ENCODE measurements at regions not wholly inside any gene's neighbourhood (a gene's known extent, or its start where the extent isn't known, plus 50 kb on each side); places are given as distances from the start of the nearest gene placed in this dataset.
"Not testable (repeated sequence)": the region's sequence is repeated elsewhere in the genome, so short reads cannot be mapped to it uniquely, and the experiment has no call there.

GRCh38 chr3:94377123-94377696 lies 314.3 kb downstream of the NSUN3 start:
- H3K27me3 Mint-ChIP-seq; DNase-seq (ENCODE audit: low spot score); H3K27ac Mint-ChIP-seq; H3K36me3 Mint-ChIP-seq; ATAC-seq; H3K4me1 Mint-ChIP-seq (ENCODE audit: low read depth in 2 of 2); H3K4me3 Mint-ChIP-seq; H3K9me3 Mint-ChIP-seq: not testable (repeated sequence)

GRCh38 chr3:94377863-94378262 lies 315.0 kb downstream of the NSUN3 start:
- H3K36me3 Mint-ChIP-seq; ATAC-seq; H3K4me1 Mint-ChIP-seq (ENCODE audit: low read depth in 2 of 2); H3K4me3 Mint-ChIP-seq; DNase-seq (ENCODE audit: low spot score); H3K27me3 Mint-ChIP-seq; H3K27ac Mint-ChIP-seq: not testable (repeated sequence)
- peaks cover 16% of the 10 kb centered on the region for H3K9me3 Mint-ChIP-seq

DNA sequence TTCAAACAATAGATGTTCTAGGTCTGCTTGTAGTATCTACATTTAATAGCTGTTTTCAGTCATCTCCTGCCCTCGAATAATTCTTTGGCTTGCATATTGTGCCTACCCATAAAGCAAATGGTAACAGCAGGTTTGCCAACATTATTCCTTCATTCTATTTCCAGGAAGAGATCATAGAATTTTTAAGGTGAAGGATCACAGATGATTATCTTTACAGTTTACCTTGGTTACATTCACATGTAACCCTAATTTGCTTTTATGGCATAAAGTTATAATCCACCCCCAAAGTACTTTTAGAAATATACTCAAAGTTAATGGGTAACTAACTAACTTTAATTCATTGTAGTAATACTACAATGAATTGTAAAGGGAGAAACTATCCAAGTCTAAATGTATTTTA lies 315.5 kb downstream of the NSUN3 start:
- Mint-ChIP-seq H3K4me3 (no peak overlapping the region), H3K27me3 (no peaks in the 10 kb centered on the region), H3K9me3 (peaks cover 16% of the 10 kb centered on the region), H3K27ac (no peak overlapping the region), H3K4me1 (ENCODE audit: low read depth in 2 of 2) (no peaks in the 10 kb centered on the region), H3K36me3 (no peaks in the 10 kb centered on the region)
- ATAC-seq (no peak), DNase-seq (ENCODE audit: low spot score) (no peak)

DNA sequence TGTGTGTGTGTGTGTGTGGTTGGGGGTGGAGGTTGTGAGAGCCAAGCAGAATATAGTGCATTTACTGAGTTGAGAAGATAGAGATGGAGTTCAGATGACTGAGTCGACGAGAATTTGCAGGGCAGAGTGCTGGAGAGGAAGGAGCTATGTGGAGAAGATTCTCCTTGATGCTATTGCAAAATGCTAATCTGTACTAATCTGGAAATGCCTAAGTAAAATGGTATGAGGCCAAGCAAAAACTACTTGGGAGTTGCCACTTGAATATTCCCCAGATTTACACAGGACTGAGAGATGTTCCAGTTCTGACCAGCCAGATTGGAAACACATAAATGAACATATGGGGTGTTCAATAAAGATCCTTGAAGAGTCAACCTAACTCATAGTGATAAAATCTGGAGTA lies 316.4 kb downstream of the NSUN3 start:
- peaks cover 16% of the 10 kb centered on the region for H3K9me3 Mint-ChIP-seq
- H3K27me3 Mint-ChIP-seq = no peaks in the 10 kb centered on the region
- no peaks in the 10 kb centered on the region for H3K4me1 Mint-ChIP-seq (ENCODE audit: low read depth in 2 of 2)
- no peak for DNase-seq (ENCODE audit: low spot score)
- no peak overlapping the region for H3K27ac Mint-ChIP-seq
- no peaks in the 10 kb centered on the region for H3K36me3 Mint-ChIP-seq
- H3K4me3 Mint-ChIP-seq = no peak overlapping the region
- ATAC-seq = no peak

DNA sequence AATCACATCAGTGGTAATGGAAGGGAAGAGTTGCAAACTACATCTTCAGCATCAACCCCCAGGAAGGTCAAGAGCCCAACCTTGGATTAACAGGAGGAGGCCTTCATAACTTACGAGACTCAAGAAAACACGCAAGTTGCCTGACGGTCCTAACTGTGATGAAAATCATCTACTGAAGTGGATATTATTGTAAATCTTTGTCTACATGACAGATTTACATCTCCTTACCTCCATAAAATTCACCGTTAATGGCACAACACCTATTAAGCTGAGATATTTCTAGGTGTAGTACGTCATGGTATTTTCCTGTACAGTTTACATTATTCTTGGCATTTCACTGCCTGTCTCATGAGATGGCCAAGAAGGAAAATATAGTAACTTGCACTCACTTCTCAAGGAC lies 332.0 kb downstream of the NSUN3 start:
- no peak for ATAC-seq

DNA sequence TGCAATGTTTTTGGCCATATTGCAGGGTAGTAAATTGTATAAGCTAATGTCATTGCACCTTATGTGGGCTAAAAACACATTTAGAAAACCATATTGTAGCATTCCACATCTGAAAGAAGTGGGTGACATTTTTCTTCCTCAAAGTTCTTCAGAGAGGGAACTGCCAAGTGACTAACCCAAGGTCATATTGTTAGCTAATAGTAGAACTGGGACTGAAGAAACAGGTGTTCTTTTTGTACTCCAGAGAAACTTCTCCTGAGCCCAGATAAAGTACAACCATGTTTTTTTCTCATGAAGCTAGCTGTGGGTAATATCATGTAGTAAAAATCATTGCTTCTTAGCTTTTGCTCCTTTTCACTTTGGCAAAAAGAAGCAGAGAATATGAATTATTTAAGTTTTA lies 333.0 kb downstream of the NSUN3 start:
- no peak for ATAC-seq
- Mint-ChIP-seq H3K4me1 (ENCODE audit: low read depth in 2 of 2) (no peaks in the 10 kb centered on the region), H3K9me3 (peaks cover 3% of the 10 kb centered on the region), H3K27ac (no peak overlapping the region), H3K4me3 (no peak overlapping the region), H3K36me3 (no peaks in the 10 kb centered on the region), H3K27me3 (no peaks in the 10 kb centered on the region)
- DNase-seq (ENCODE audit: low spot score) = no peak

More for the DNA sequence above, 332.0 kb downstream of the NSUN3 start:
- Mint-ChIP-seq H3K4me3 (no peak overlapping the region), H3K9me3 (peaks cover 3% of the 10 kb centered on the region), H3K36me3 (no peaks in the 10 kb centered on the region), H3K27ac (no peak overlapping the region), H3K4me1 (ENCODE audit: low read depth in 2 of 2) (no peaks in the 10 kb centered on the region), H3K27me3 (no peaks in the 10 kb centered on the region)
- DNase-seq (ENCODE audit: low spot score) = no peak

- Mint-ChIP-seq H3K9me3 (peaks cover 4% of the 10 kb centered on the region), H3K4me1 (ENCODE audit: low read depth in 2 of 2) (no peaks in the 10 kb centered on the region), H3K36me3 (no peaks in the 10 kb centered on the region), H3K27ac (no peak overlapping the region), H3K4me3 (no peak overlapping the region), H3K27me3 (no peaks in the 10 kb centered on the region)
- no peak for DNase-seq (ENCODE audit: low spot score)
- ATAC-seq = no peak
Observed at GRCh38 chr3:94398036-94398435, 335.2 kb downstream of the NSUN3 start.

DNA sequence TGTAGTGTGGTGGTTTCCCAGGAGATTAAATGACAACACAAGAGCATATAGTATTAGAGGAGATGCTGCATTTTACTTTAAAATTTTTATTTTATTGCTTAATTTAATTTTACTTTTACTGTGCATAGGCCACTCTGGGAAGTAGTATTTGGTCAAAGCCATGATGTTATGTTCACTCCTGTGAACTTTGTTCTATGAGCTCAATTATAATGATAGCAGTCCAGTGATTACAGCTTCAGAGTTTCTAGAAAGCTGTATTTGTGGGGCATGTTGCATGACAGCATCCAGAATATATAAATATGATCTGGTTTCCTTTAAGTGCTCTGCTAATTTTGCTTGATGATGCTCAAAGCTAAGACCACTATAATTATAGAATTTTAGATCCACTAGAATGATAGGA lies 338.6 kb downstream of the NSUN3 start:
- ATAC-seq = no peak
- Mint-ChIP-seq H3K9me3 (peaks cover 9% of the 10 kb centered on the region), H3K36me3 (no peaks in the 10 kb centered on the region), H3K4me1 (ENCODE audit: low read depth in 2 of 2) (no peaks in the 10 kb centered on the region), H3K4me3 (no peak overlapping the region), H3K27ac (no peak overlapping the region), H3K27me3 (no peaks in the 10 kb centered on the region)
- DNase-seq (ENCODE audit: low spot score) = no peak

GRCh38 chr3:94402126-94402525 lies 339.3 kb downstream of the NSUN3 start:
- Mint-ChIP-seq H3K27me3 (no peaks in the 10 kb centered on the region), H3K36me3 (no peaks in the 10 kb centered on the region), H3K4me1 (ENCODE audit: low read depth in 2 of 2) (no peaks in the 10 kb centered on the region), H3K9me3 (peaks cover 9% of the 10 kb centered on the region), H3K27ac (no peak overlapping the region), H3K4me3 (no peak overlapping the region)
- DNase-seq (ENCODE audit: low spot score) (no peak), ATAC-seq (no peak)

DNA sequence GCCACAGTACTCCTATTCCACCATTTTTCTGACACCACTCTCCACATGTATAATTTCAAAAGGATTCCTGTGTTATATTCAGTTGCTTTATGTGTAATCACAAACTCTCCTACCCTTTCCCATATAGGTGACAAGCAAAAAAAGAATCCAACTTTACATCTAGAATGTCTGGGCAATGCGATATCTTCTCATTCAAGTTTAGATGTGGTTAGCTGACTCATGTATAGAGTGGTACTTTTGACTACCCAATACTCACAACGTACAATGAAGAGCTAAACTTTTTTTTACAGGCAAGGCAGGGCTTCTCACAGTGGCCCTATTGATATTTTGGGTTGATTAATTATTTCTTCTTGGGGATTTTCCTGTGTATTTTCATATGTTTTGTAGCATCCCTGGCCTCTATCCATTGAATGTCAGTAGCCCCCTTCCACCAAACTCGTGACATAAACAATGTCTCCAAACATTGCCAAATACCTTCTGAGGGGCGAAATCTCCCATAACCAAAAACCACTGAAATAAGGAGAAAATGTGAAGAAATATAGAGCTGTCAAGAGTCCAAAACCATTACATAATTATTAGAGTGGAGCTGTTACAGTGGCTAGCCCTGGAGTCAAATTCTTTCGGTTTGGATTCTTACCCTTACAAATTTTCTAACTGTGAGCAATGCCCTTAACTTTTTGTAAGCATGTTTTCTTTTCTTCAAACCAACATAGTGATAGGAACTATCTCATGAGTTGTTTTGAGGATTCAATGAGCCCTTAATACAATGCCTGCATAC lies 342.6 kb downstream of the NSUN3 start:
- ATAC-seq (no peak), DNase-seq (ENCODE audit: low spot score) (no peak)
- H3K4me1 Mint-ChIP-seq (ENCODE audit: low read depth in 2 of 2) = no peaks in the 10 kb centered on the region
- no peak overlapping the region for H3K4me3 Mint-ChIP-seq
- no peaks in the 10 kb centered on the region for H3K36me3 Mint-ChIP-seq
- H3K9me3 Mint-ChIP-seq = peaks cover 17% of the 10 kb centered on the region
- no peak overlapping the region for H3K27ac Mint-ChIP-seq
- no peaks in the 10 kb centered on the region for H3K27me3 Mint-ChIP-seq

GRCh38 chr3:94406595-94406994 lies 343.7 kb downstream of the NSUN3 start:
- DNase-seq (ENCODE audit: low spot score) (no peak), ATAC-seq (no peak)
- H3K27ac Mint-ChIP-seq = no peak overlapping the region
- peaks cover 17% of the 10 kb centered on the region for H3K9me3 Mint-ChIP-seq
- H3K27me3 Mint-ChIP-seq = no peaks in the 10 kb centered on the region
- H3K36me3 Mint-ChIP-seq = no peaks in the 10 kb centered on the region
- no peaks in the 10 kb centered on the region for H3K4me1 Mint-ChIP-seq (ENCODE audit: low read depth in 2 of 2)
- no peak overlapping the region for H3K4me3 Mint-ChIP-seq

- not testable (repeated sequence) for H3K27me3 Mint-ChIP-seq; DNase-seq (ENCODE audit: low spot score); H3K36me3 Mint-ChIP-seq; H3K27ac Mint-ChIP-seq; H3K4me1 Mint-ChIP-seq (ENCODE audit: low read depth in 2 of 2); H3K4me3 Mint-ChIP-seq; ATAC-seq
- peaks cover 17% of the 10 kb centered on the region for H3K9me3 Mint-ChIP-seq
Observed at GRCh38 chr3:94412936-94413335, 350.1 kb downstream of the NSUN3 start.

DNA sequence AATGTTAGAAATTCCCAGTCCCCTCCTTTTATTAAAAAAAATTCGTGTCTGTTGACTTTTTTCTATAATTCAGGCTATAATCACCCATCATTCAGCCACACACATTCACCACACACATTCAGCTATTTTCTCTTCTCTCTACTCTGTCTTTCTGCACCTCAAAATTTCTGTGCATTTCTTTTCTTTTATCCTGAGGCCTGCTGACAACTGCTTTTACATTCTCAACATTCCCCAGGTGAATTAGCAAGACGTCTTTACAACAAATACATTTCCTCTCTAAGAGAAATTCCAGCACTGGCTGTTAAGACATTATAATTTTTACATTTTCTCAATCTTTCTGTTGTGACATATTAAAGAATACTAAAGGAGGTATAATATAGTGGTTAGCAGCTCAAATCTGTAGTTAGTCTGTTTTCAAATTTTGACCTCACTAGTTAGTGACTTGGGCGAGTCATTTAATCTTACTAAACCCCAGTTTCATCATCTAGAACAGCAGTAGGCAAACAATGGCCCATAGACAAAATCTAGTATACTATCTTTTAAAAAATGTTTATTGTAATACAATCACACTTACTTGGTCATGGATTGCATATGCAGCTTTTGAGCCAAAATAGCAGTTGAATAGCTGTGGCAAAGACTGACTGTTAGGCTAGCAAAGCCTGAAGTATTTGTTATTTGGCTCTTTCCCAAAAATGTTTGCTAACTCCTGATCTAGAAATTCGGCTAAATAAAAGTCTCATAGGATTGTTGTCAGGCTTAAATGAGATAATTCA lies 350.7 kb downstream of the NSUN3 start:
- DNase-seq (ENCODE audit: low spot score) = no peak
- Mint-ChIP-seq H3K4me1 (ENCODE audit: low read depth in 2 of 2) (no peaks in the 10 kb centered on the region), H3K4me3 (no peak overlapping the region), H3K9me3 (peaks cover 15% of the 10 kb centered on the region), H3K36me3 (no peaks in the 10 kb centered on the region), H3K27ac (no peak overlapping the region), H3K27me3 (no peaks in the 10 kb centered on the region)
- ATAC-seq = no peak

DNA sequence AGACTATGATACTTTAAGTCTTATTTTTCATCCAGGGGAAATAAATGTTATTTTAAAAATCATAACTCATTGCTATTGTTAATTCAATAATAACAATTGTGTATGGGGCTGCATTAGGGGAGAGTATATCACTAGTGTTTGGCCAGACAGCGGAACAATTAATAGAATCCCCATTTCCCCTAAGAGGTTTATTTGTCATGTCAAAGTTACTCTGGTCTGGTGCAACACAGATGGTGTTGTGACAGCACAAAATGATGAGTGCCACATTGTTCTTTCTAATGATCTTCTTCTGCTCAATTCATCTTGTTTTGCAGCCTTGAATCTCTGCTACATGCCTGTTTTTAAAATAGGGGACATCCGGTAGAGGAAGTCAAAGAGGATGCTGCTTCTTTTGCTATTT lies 351.6 kb downstream of the NSUN3 start:
- Mint-ChIP-seq H3K4me1 (ENCODE audit: low read depth in 2 of 2) (no peaks in the 10 kb centered on the region), H3K36me3 (no peaks in the 10 kb centered on the region), H3K9me3 (peaks cover 18% of the 10 kb centered on the region), H3K27ac (no peak overlapping the region), H3K4me3 (no peak overlapping the region), H3K27me3 (no peaks in the 10 kb centered on the region)
- ATAC-seq (no peak), DNase-seq (ENCODE audit: low spot score) (no peak)
